SH-SY5Y (cell line): ENCODE measurements at regions not wholly inside any gene's neighbourhood (a gene's known extent, or its start where the extent isn't known, plus 50 kb on each side); places are given as distances from the start of the nearest gene placed in this dataset.

ENCODE experiments used
- GATA2 ChIP-seq: IDR thresholded peaks from 2 replicates; pipeline ENCODE4 v1.6.1; 2011; ENCODE audit warnings: mild to moderate bottlenecking, low read depth, low read length
- GATA3 ChIP-seq: IDR thresholded peaks from 2 replicates; pipeline ENCODE4 v1.6.1; 2011; ENCODE audit warnings: low read depth, mild to moderate bottlenecking, low read length, moderate library complexity

DNA sequence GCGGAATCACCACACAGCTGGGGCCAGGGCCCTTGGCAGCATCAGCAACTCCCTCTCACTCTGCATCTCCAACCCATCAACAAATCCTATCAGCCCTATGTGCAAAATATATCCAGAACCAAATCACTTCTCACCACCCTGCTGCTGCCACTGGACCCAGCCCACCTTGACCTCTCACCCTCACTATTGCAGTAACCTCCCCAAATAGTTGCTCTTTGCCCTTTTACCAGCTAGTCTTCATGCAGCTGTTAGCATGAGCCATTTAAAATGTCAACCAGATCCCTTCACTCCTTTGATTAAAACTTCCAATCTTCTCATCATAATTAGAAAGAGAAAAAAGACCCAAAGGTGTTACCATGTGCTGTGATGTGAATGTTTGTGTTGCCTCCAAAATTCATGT, 155.7 kb upstream of the IRF2BP2 start:
- TF ChIP-seq GATA2 (no peak), GATA3 (no peak)
